K562 (cell line): ENCODE measurements at regions not wholly inside any gene's neighbourhood (a gene's known extent, or its start where the extent isn't known, plus 50 kb on each side); places are given as distances from the start of the nearest gene placed in this dataset.

ENCODE experiments used
- ATAC-seq: fragments of 200-7000 bp; cut with Tn5 transposase; 3 replicates; pipeline ENCODE4 v1.9.1; 2020; ENCODE audit warnings: moderate library complexity
- BruUV-seq: library from RNA; stranded (reverse); fragments of 400-500 nt; replicated peaks from 2 replicates; lab custom pipeline; 2021; lab: Mats Ljungman, UMichigan
- CTCF ChIA-PET: fragments of 300-600 bp; formaldehyde crosslinking; extraction: SDS; loops from one replicate; lab custom pipeline; 2021; ENCODE audit warnings: low intra/inter-chr PET ratio; lab: Yijun Ruan, JAX
- POLR2A ChIA-PET: fragments of 300-600, 350-650 bp; sonication (Branson Sonifier 250); formaldehyde crosslinking; extraction: SDS; loops from one replicate; lab custom pipeline; 2021; ENCODE audit warnings: antibody characterized with exemption, inconsistent platforms; lab: Yijun Ruan, JAX
- DNase-seq, 4 experiments: peaks; one replicate each; pipeline versions ENCODE4 v3.0.0 to v3.0.0-alpha.2; 2011 to 2018; ENCODE audit warnings: low spot score in 3 of 4, mixed read lengths in 3 of 4; ENCODE audit errors: extremely low read depth in 1 of 4
- FAIRE-seq: peaks from 2 replicates; lab custom pipeline; 2011; peaks lifted over from hg19 to GRCh38; lab: Jason Lieb, UNC
- H2AFZ ChIP-seq: 2 replicates; pipeline ENCODE4 v1.6.0; 2011; ENCODE audit warnings: low read depth, low read length, control low read depth, inconsistent platforms
- H3K27ac ChIP-seq: fragments of 200-600 bp; 3 replicates; pipeline ENCODE4 v1.8.0; 2011; ENCODE audit warnings: low read depth, mild to moderate bottlenecking, control low read depth, inconsistent platforms, low read length, moderate library complexity, mixed read lengths; ENCODE audit errors: extremely low read depth
- H3K27me3 ChIP-seq, 2 experiments: fragments of 300-600 bp in 1 of 2; 2 replicates in 1 of 2; 3 replicates in 1 of 2; pipeline versions ENCODE4 v1.6.0 to v1.8.0; 2011; ENCODE audit warnings: inconsistent platforms in 2 of 2, low read length in 2 of 2, mild to moderate bottlenecking in 1 of 2, mixed read lengths in 1 of 2, moderate library complexity in 1 of 2; ENCODE audit not compliant: control insufficient read depth in 2 of 2, insufficient read depth in 2 of 2
- H3K36me3 ChIP-seq: fragments of 300-600 bp; 3 replicates; pipeline ENCODE4 v1.8.0; 2011; ENCODE audit warnings: mild to moderate bottlenecking, low read length, inconsistent platforms; ENCODE audit not compliant: control insufficient read depth, insufficient read depth
- H3K4me1 ChIP-seq, 2 experiments: fragments of 200-600 bp in 1 of 2; replicated peaks in 1 of 2; 2 replicates in 1 of 2; 3 replicates in 1 of 2; pipeline versions ENCODE4 v1.5.1 to v1.8.0; 2011; ENCODE audit warnings: inconsistent platforms in 2 of 2, low read length in 2 of 2, mild to moderate bottlenecking in 1 of 2, mixed read lengths in 1 of 2, moderate library complexity in 1 of 2; ENCODE audit not compliant: control insufficient read depth in 2 of 2, insufficient read depth in 2 of 2
- H3K4me2 ChIP-seq: 2 replicates; pipeline ENCODE4 v1.6.1; 2011; ENCODE audit warnings: low read length, control low read depth, inconsistent platforms, mixed read lengths; ENCODE audit not compliant: insufficient read depth
- H3K4me3 ChIP-seq: fragments of 200-600 bp; sonication (generic), shearing (Covaris generic); 2 replicates; pipeline ENCODE4 v1.5.1; 2016; ENCODE audit warnings: control low read depth, inconsistent platforms
- H3K79me2 ChIP-seq: fragments of 200-600 bp; 3 replicates; pipeline ENCODE4 v1.8.0; 2011; ENCODE audit warnings: low read length, inconsistent platforms; ENCODE audit not compliant: control insufficient read depth, insufficient read depth
- H3K9ac ChIP-seq, 2 experiments: 2 replicates each; pipeline versions ENCODE4 v1.6.0 to v1.6.1; 2011; ENCODE audit warnings: low read depth in 2 of 2, low read length in 2 of 2, control low read depth in 1 of 2, inconsistent platforms in 1 of 2, mild to moderate bottlenecking in 1 of 2, mixed read lengths in 1 of 2; ENCODE audit not compliant: insufficient read depth in 1 of 2
- H3K9me1 ChIP-seq: one replicate; pipeline ENCODE4 v1.6.0; 2011; ENCODE audit warnings: inconsistent platforms, mild to moderate bottlenecking, low read length, moderate library complexity; ENCODE audit not compliant: control insufficient read depth, insufficient read depth
- H3K9me3 ChIP-seq: replicated peaks from 2 replicates; pipeline ENCODE4 v1.5.1; 2011; ENCODE audit warnings: low read depth, low read length, inconsistent platforms; ENCODE audit not compliant: control insufficient read depth, insufficient read depth
- H4K20me1 ChIP-seq: replicated peaks from 2 replicates; pipeline ENCODE4 v1.6.1; 2011; ENCODE audit warnings: low read length, inconsistent platforms, mixed read lengths; ENCODE audit not compliant: control insufficient read depth, insufficient read depth
- ARID3A ChIP-seq: IDR thresholded peaks from 2 replicates; pipeline ENCODE4 v1.6.1; 2012; ENCODE audit warnings: low read depth, low read length, improper control_type of control experiment, borderline replicate concordance
- BRCA1 ChIP-seq, 2 experiments: fragments of 450-650 bp in 1 of 2; sonication (generic) in 1 of 2; formaldehyde crosslinking in 1 of 2; IDR thresholded peaks; 2 replicates each; pipeline versions ENCODE4 v1.5.0 to v1.6.1; 2017 to 2020; ENCODE audit warnings: mild to moderate bottlenecking in 1 of 2, missing genetic modification reagents in 1 of 2
- FOXP1 ChIP-seq: sonication (generic); formaldehyde crosslinking; IDR thresholded peaks from 2 replicates; pipeline ENCODE4 v1.8.0; 2022; ENCODE audit warnings: mild to moderate bottlenecking, missing genetic modification reagents
- MGA ChIP-seq: fragments of 450-650 bp; IDR thresholded peaks from 2 replicates; pipeline ENCODE4 v1.6.1; 2016; ENCODE audit warnings: mild to moderate bottlenecking, moderate library complexity
- PURB ChIP-seq: sonication (generic); formaldehyde crosslinking; IDR thresholded peaks from 2 replicates; pipeline ENCODE4 v1.9.0; 2021; ENCODE audit warnings: low read depth, mild to moderate bottlenecking, missing genetic modification reagents
- SMARCA4 ChIP-seq: fragments of 450-650 bp; IDR thresholded peaks from 2 replicates; pipeline ENCODE4 v1.6.1; 2016
- SRSF7 ChIP-seq: fragments of 200-400 bp; formaldehyde crosslinking; optimal IDR thresholded peaks from 2 replicates; pipeline ENCODE3; 2017; ENCODE audit warnings: mild to moderate bottlenecking, low read depth, low read length
- TBL1XR1 ChIP-seq, 2 experiments: IDR thresholded peaks; 2 replicates each; pipeline ENCODE4 v1.6.1; 2012; ENCODE audit warnings: improper control_type of control experiment in 2 of 2, low read length in 2 of 2, mild to moderate bottlenecking in 1 of 2
- ZC3H11A ChIP-seq: IDR thresholded peaks from 2 replicates; pipeline ENCODE4 v1.6.1; 2012; ENCODE audit warnings: low read depth, low read length, improper control_type of control experiment
- ZFP1 ChIP-seq: fragments of 450-650 bp; formaldehyde crosslinking; IDR thresholded peaks from 2 replicates; pipeline ENCODE4 v1.4.0; 2020; ENCODE audit warnings: mild to moderate bottlenecking, mixed read lengths
- ZNF212 ChIP-seq: fragments of 450-650 bp; formaldehyde crosslinking; IDR thresholded peaks from 2 replicates; pipeline ENCODE4 v1.4.0; 2020; ENCODE audit warnings: mild to moderate bottlenecking
- ZNF766 ChIP-seq: fragments of 200-800 bp; sonication (Bioruptor generic); conservative IDR thresholded peaks from 2 replicates; pipeline ENCODE4 v1.6.1; 2016; ENCODE audit warnings: missing genetic modification characterization, missing compliant biosample characterization
- WGBS: fragments of 100-300 bp; shearing (Covaris generic); methylation state at CpG from one replicate; pipeline ENCODE4 v1.1.6; 2016; ENCODE audit warnings: low coverage, mixed read lengths; ENCODE audit not compliant: insufficient coverage; ENCODE audit errors: missing lambda C conversion rate; 5-methylcytosine and 5-hydroxymethylcytosine counted together
- in situ Hi-C: fragments of 300-500 bp; cut with MboI; formaldehyde crosslinking; loops from 4 replicates; pipeline ENCODE4 v1.15.0; 2018; ENCODE audit warnings: inconsistent platforms, mixed read lengths
- intact Hi-C: fragments of 100-400 bp; cut with micrococcal nuclease; formaldehyde crosslinking; loops from 2 replicates; pipeline ENCODE4 v1.14.2; 2022

- Histone ChIP-seq H3K9me1 (no peaks in the 10 kb centered on the region), H2AFZ (no peak overlapping the region), H3K9me3 (no peaks in the 10 kb centered on the region), H3K4me1 (no peaks in the 10 kb centered on the region), H4K20me1 (no peaks in the 10 kb centered on the region), H3K4me3 (no peak overlapping the region), H3K36me3 (no peaks in the 10 kb centered on the region), H3K27ac (no peak overlapping the region), H3K4me2 (no peak overlapping the region), H3K79me2 (no peaks in the 10 kb centered on the region), H3K9ac (no peak overlapping the region), H3K27me3 (no peaks in the 10 kb centered on the region)
- ChIA-PET CTCF (no interaction called here), POLR2A (no interaction called here)
- 0% methylated on average over 2 of the region's 2 CpGs for WGBS
- no peak for DNase-seq
- no TSS peak for BruUV-seq
- no peak for FAIRE-seq
- in situ Hi-C loops (no loop called here), intact Hi-C loops (no loop called here)
- no peak for ATAC-seq
- TF ChIP-seq SMARCA4 (no peak), TBL1XR1 (IDR thresholded peaks at IDR 0.05; ENCODE audit: low read length in 2 of 2) (no peak), SRSF7 (no peak), ZC3H11A (no peak), ZFP1 (CRISPR knock-in tag) (no peak), ZNF766 (no peak), ARID3A (no peak), BRCA1 (IDR thresholded peaks at IDR 0.05) (no peak), BRCA1 (CRISPR knock-in tag; IDR thresholded peaks at IDR 0.05) (no peak), ZNF212 (no peak), FOXP1 (CRISPR knock-in tag) (no peak), MGA (no peak), PURB (CRISPR knock-in tag) (no peak)
These were observed 135.9 kb upstream of the AGBL1 start for GRCh38 chr15:85943791-85944190.
